PC-3 (cell line): ENCODE measurements at regions not wholly inside any gene's neighbourhood (a gene's known extent, or its start where the extent isn't known, plus 50 kb on each side); places are given as distances from the start of the nearest gene placed in this dataset.

Experiments used
- ATAC-seq: fragments of 200-7000 bp; cut with Tn5 transposase; 2 replicates; pipeline ENCODE4 v1.9.1; 2020; ENCODE audit warnings: mild to moderate bottlenecking, moderate library complexity
- BruUV-seq: library from RNA; stranded (reverse); fragments of 400-500 nt; replicated peaks from 2 replicates; lab custom pipeline; 2021; lab: Mats Ljungman, UMichigan
- CTCF ChIA-PET: fragments of 300-600 bp; sonication (Branson Sonifier 250); formaldehyde crosslinking; loops from one replicate; lab custom pipeline; 2022; ENCODE audit warnings: antibody characterized with exemption; lab: Charles Lee
- POLR2A ChIA-PET: fragments of 300-600 bp; sonication (Branson Sonifier 250); formaldehyde crosslinking; loops from one replicate; lab custom pipeline; 2022; ENCODE audit warnings: antibody characterized with exemption; ENCODE audit not compliant: unreplicated experiment; lab: Charles Lee
- DNase-seq: peaks from one replicate; pipeline ENCODE4 v3.0.0-alpha.2; 2015
- H2AFZ ChIP-seq: fragments of 300-600 bp; sonication (generic); 2 replicates; pipeline ENCODE4 v1.6.0; 2016; ENCODE audit warnings: antibody characterized with exemption, low read length
- H3F3A ChIP-seq: fragments of 300-600 bp; sonication (generic); one replicate; pipeline ENCODE4 v1.6.0; 2017; ENCODE audit warnings: antibody characterized with exemption, low read length, control low read depth, mild to moderate bottlenecking; ENCODE audit not compliant: unreplicated experiment
- H3K27ac ChIP-seq: fragments of 300-600 bp; sonication (generic); 2 replicates; pipeline ENCODE4 v1.5.1; 2016; ENCODE audit warnings: mild to moderate bottlenecking, low read length
- H3K27me3 ChIP-seq: fragments of 300-600 bp; sonication (generic); 2 replicates; pipeline ENCODE4 v1.6.1; 2016; ENCODE audit warnings: low read length, mixed read lengths
- H3K36me3 ChIP-seq: fragments of 300-600 bp; sonication (generic); 2 replicates; pipeline ENCODE4 v1.6.1; 2016; ENCODE audit warnings: low read depth, mixed run types, low read length, mixed read lengths
- H3K4me1 ChIP-seq: fragments of 300-600 bp; sonication (generic); 2 replicates; pipeline ENCODE4 v1.5.1; 2016; ENCODE audit warnings: low read length; ENCODE audit not compliant: insufficient read depth
- H3K4me2 ChIP-seq: fragments of 300-600 bp; sonication (generic); 2 replicates; pipeline ENCODE4 v1.6.0; 2016; ENCODE audit warnings: low read length
- H3K4me3 ChIP-seq: fragments of 300-600 bp; sonication (generic); 2 replicates; pipeline ENCODE4 v1.5.1; 2016; ENCODE audit warnings: mild to moderate bottlenecking, low read length, mixed read lengths
- H3K79me2 ChIP-seq: fragments of 300-600 bp; sonication (generic); 2 replicates; pipeline ENCODE4 v1.6.1; 2017; ENCODE audit warnings: low read length, mixed read lengths
- H3K9ac ChIP-seq: fragments of 300-600 bp; sonication (generic); 2 replicates; pipeline ENCODE4 v1.6.0; 2016; ENCODE audit warnings: mild to moderate bottlenecking, low read length
- H3K9me2 ChIP-seq: fragments of 300-600 bp; sonication (generic); replicated peaks from 2 replicates; pipeline ENCODE4 v1.6.1; 2016; ENCODE audit warnings: mixed run types, low read length, mixed read lengths
- H3K9me3 ChIP-seq: fragments of 300-600 bp; sonication (generic); 2 replicates; pipeline ENCODE4 v1.6.1; 2016; ENCODE audit warnings: low read length, mixed read lengths
- H4K20me1 ChIP-seq: fragments of 300-600 bp; sonication (generic); 2 replicates; pipeline ENCODE4 v1.6.1; 2016; ENCODE audit warnings: low read length, mixed read lengths
- EZH2 ChIP-seq: fragments of 300-600 bp; sonication (generic); IDR thresholded peaks from one replicate; pipeline ENCODE4 v1.6.1; 2017; ENCODE audit warnings: antibody characterized with exemption, mild to moderate bottlenecking, low read length; ENCODE audit not compliant: unreplicated experiment
- EZH2phosphoT487 ChIP-seq: fragments of 300-600 bp; sonication (generic); IDR thresholded peaks from 2 replicates; pipeline ENCODE4 v1.6.1; 2018; ENCODE audit warnings: mild to moderate bottlenecking, antibody characterized with exemption, low read length, borderline replicate concordance
- intact Hi-C: fragments of 100-400 bp; cut with micrococcal nuclease; formaldehyde crosslinking; loops from 2 replicates; pipeline ENCODE4 v1.9.0; 2023
- TF ChIP-seq, protein P1 (sequence below): fragments of 300-600 bp; sonication (generic); conservative IDR thresholded peaks from 2 replicates; pipeline ENCODE4 v1.5.1; 2017; ENCODE audit warnings: antibody characterized with exemption, low read depth, mild to moderate bottlenecking, low read length

DNA sequence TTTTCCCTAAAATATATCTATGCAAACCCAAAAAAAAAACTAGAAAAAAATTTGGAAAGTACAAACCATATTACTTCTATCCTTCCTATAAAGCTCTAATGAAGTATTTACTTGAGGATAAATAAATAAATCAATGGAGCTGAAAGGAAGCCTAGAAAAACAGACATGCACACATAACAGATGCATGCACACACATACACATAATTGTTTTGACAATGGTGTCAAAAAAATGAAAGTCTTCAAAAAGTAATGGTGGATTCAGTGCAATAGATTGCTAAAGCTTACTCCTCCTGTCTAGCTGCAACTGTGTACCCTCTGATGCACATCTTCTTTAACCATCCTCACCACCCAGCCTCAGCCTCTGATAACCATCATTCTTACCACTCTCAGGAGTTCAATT, 521.9 kb upstream of the RGS18 start:
- Histone ChIP-seq H3K4me3 (no peak overlapping the region), H3K9ac (no peak overlapping the region), H3K36me3 (no peaks in the 10 kb centered on the region), H3K9me3 (no peaks in the 10 kb centered on the region), H3K27me3 (no peaks in the 10 kb centered on the region), H3K79me2 (no peaks in the 10 kb centered on the region), H3K27ac (no peak overlapping the region), H3F3A (no peaks in the 10 kb centered on the region), H3K4me1 (peaks cover 3% of the 10 kb centered on the region; the same call in 1 of the 2 replicates), H4K20me1 (no peaks in the 10 kb centered on the region), H2AFZ (no peak overlapping the region), H3K4me2 (no peak overlapping the region), H3K9me2 (no peaks in the 10 kb centered on the region)
- BruUV-seq, result no TSS peak
- ATAC-seq (no peak), DNase-seq (no peak)
- TF ChIP-seq EZH2 (no peak), EZH2phosphoT487 (no peak)
- TF ChIP-seq, protein P1, sequence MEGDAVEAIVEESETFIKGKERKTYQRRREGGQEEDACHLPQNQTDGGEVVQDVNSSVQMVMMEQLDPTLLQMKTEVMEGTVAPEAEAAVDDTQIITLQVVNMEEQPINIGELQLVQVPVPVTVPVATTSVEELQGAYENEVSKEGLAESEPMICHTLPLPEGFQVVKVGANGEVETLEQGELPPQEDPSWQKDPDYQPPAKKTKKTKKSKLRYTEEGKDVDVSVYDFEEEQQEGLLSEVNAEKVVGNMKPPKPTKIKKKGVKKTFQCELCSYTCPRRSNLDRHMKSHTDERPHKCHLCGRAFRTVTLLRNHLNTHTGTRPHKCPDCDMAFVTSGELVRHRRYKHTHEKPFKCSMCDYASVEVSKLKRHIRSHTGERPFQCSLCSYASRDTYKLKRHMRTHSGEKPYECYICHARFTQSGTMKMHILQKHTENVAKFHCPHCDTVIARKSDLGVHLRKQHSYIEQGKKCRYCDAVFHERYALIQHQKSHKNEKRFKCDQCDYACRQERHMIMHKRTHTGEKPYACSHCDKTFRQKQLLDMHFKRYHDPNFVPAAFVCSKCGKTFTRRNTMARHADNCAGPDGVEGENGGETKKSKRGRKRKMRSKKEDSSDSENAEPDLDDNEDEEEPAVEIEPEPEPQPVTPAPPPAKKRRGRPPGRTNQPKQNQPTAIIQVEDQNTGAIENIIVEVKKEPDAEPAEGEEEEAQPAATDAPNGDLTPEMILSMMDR, result no peak
- POLR2A ChIA-PET, result no interaction called here
- intact Hi-C loops, result no loop called here
- CTCF ChIA-PET, result no interaction called here

DNA sequence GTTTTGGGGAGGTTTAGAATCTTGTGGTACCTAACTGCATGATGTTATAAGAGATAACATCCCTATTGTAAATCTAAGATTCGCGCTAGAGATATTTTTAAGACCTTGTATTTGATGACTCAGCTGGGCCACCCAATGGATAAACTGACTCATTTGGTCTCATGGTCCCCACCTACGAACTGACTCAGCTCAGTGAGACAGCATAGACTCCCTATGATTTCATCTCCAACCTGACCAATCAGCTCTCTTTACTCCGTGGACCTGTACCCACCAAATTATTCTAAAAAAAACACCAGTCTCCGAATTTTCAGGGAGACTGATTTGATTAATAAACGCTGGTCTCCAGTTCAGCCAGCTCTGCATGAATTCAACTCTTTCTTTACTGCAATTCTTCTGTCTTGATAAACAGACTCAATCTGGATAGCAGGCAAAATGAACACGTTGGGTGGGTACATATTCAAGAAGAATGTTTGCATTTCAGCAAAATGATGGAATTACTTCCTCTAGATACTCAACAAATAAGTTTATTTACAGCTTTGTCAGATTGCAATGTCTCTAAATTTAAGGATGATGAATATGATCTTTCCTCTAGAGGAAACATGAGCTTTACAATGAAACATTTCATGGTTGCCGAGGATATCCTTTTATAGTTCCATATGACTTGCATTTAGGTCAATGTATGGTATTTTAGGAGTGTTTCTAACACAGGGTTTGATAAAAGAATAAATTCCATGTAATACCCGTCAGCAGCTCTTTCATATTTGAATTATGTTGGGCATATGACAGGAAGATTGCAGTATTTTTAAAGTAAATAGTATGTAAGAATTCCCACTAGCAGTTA, 516.6 kb upstream of the RGS18 start:
- H3K9me3 ChIP-seq, result no peaks in the 10 kb centered on the region
- H3K27me3 ChIP-seq, result no peaks in the 10 kb centered on the region
- DNase-seq (peak; percentile 59), ATAC-seq (peak; percentile 71)
- H3K79me2 ChIP-seq, result no peaks in the 10 kb centered on the region
- H3K4me1 ChIP-seq, result peaks cover 3% of the 10 kb centered on the region; the same call in 1 of the 2 replicates
- peak overlapping the region; percentile 22 for H3K4me2 ChIP-seq
- no TSS peak for BruUV-seq
- H2AFZ ChIP-seq, result peak overlapping the region; percentile 46; the same call in 1 of the 2 replicates
- intact Hi-C loops, result no loop called here
- H3K27ac ChIP-seq, result peak overlapping the region; percentile 17
- TF ChIP-seq EZH2 (no peak), EZH2phosphoT487 (no peak)
- TF ChIP-seq, protein P1, result no peak
- no peaks in the 10 kb centered on the region for H3F3A ChIP-seq
- ChIA-PET POLR2A (interaction anchor here (0.6 kb wide), 1 partner anchor 248 kb away, joined by 3 read pairs; no protein-coding TSS in a partner anchor), CTCF (no interaction called here)
- H4K20me1 ChIP-seq, result no peaks in the 10 kb centered on the region
- H3K4me3 ChIP-seq, result no peak overlapping the region
- H3K9me2 ChIP-seq, result no peaks in the 10 kb centered on the region
- H3K9ac ChIP-seq, result no peak overlapping the region
- H3K36me3 ChIP-seq, result no peaks in the 10 kb centered on the region

DNA sequence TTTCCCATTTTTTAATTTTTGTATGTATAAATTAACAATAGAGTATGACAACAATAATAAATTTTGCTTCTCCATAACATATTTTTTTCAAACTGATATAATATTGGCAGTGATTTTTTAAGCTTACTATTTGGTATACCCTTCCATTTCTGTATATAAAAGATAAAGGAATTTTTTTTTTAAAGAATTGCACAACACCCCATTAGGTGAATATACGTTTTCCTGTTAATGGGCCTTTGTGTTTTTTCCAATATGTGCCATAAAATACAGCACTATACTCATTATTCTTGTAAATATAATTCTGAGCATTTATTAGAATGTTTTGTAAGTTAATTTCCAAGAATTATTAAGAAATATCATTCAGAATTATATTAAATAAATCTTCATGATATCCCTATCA, 515.2 kb upstream of the RGS18 start:
- H3K4me3 ChIP-seq, result no peak overlapping the region
- no peak overlapping the region for H3K4me2 ChIP-seq
- H3K4me1 ChIP-seq, result peaks cover 3% of the 10 kb centered on the region; the same call in 1 of the 2 replicates
- DNase-seq (no peak), ATAC-seq (no peak)
- no peak overlapping the region for H3K27ac ChIP-seq
- no peak overlapping the region for H2AFZ ChIP-seq
- no peaks in the 10 kb centered on the region for H3K36me3 ChIP-seq
- CTCF ChIA-PET, result no interaction called here
- intact Hi-C loops, result no loop called here
- no peak overlapping the region for H3K9ac ChIP-seq
- H3K27me3 ChIP-seq, result no peaks in the 10 kb centered on the region
- H3K9me3 ChIP-seq, result no peaks in the 10 kb centered on the region
- POLR2A ChIA-PET, result no interaction called here
- H4K20me1 ChIP-seq, result no peaks in the 10 kb centered on the region
- no peaks in the 10 kb centered on the region for H3K79me2 ChIP-seq
- H3F3A ChIP-seq, result no peaks in the 10 kb centered on the region
- no TSS peak for BruUV-seq
- no peak for TF ChIP-seq EZH2
- no peaks in the 10 kb centered on the region for H3K9me2 ChIP-seq
